GM12878 (cell line): ENCODE measurements at regions not wholly inside any gene's neighbourhood (a gene's known extent, or its start where the extent isn't known, plus 50 kb on each side); places are given as distances from the start of the nearest gene placed in this dataset.

ENCODE experiments used
- ATAC-seq: fragments of 200-7000 bp; cut with Tn5 transposase; 3 replicates; pipeline ENCODE4 v1.9.1; 2020; ENCODE audit warnings: mild to moderate bottlenecking, moderate library complexity
- BruUV-seq: library from RNA; stranded (reverse); fragments of 400-500 nt; replicated peaks from 2 replicates; lab custom pipeline; 2021; lab: Mats Ljungman, UMichigan
- CTCF ChIA-PET: fragments of 300-600 bp; sonication (Branson Sonifier 250); formaldehyde crosslinking; extraction: SDS; loops from one replicate; lab custom pipeline; 2021; ENCODE audit warnings: inconsistent platforms; lab: Yijun Ruan, JAX
- POLR2A ChIA-PET: fragments of 350-600 bp; formaldehyde crosslinking; extraction: SDS; loops from one replicate; lab custom pipeline; 2021; ENCODE audit warnings: inconsistent platforms; lab: Charles Lee
- RAD21 ChIA-PET: fragments of 300-600 bp; sonication (Branson Sonifier 250); formaldehyde crosslinking; loops from one replicate; lab custom pipeline; 2023; ENCODE audit warnings: antibody characterized with exemption; ENCODE audit not compliant: unreplicated experiment; lab: Charles Lee
- SMC1A ChIA-PET: fragments of 300-600 bp; sonication (Branson Sonifier 250); formaldehyde crosslinking; loops from one replicate; lab custom pipeline; 2023; ENCODE audit not compliant: unreplicated experiment, uncharacterized antibody; lab: Charles Lee
- DNase-seq: peaks from one replicate; pipeline ENCODE4 v3.0.0-alpha.2; 2011; ENCODE audit warnings: low read depth, low spot score
- FAIRE-seq: peaks from 3 replicates; lab custom pipeline; 2011; peaks lifted over from hg19 to GRCh38; lab: Jason Lieb, UNC
- H2AFZ ChIP-seq: 2 replicates; pipeline ENCODE4 v1.6.0; 2011; ENCODE audit warnings: low read depth, low read length, control low read depth; ENCODE audit not compliant: control insufficient read depth
- H3K27ac ChIP-seq: 2 replicates; pipeline ENCODE4 v1.5.1; 2011; ENCODE audit warnings: control low read depth; ENCODE audit not compliant: control insufficient read depth, insufficient read depth
- H3K27me3 ChIP-seq, 2 experiments: replicated peaks in 1 of 2; 2 replicates each; pipeline versions ENCODE4 v1.6.0 to v1.6.1; 2011; ENCODE audit warnings: low read length in 1 of 2; ENCODE audit not compliant: control insufficient read depth in 2 of 2, insufficient read depth in 2 of 2
- H3K36me3 ChIP-seq, 2 experiments: 2 replicates each; pipeline ENCODE4 v1.5.1; 2011; ENCODE audit warnings: low read length in 1 of 2; ENCODE audit not compliant: control insufficient read depth in 2 of 2, insufficient read depth in 2 of 2
- H3K4me1 ChIP-seq: 2 replicates; pipeline ENCODE4 v1.6.1; 2011; ENCODE audit warnings: mild to moderate bottlenecking, low read length, moderate library complexity, mixed read lengths; ENCODE audit not compliant: control insufficient read depth, insufficient read depth
- H3K4me2 ChIP-seq: 2 replicates; pipeline ENCODE4 v1.6.0; 2011; ENCODE audit warnings: control low read depth; ENCODE audit not compliant: control insufficient read depth, insufficient read depth
- H3K4me3 ChIP-seq: fragments of 200-600 bp; sonication (generic); 2 replicates; pipeline ENCODE4 v1.5.1; 2016
- H3K79me2 ChIP-seq: 2 replicates; pipeline ENCODE4 v1.6.0; 2011; ENCODE audit warnings: low read length; ENCODE audit not compliant: control insufficient read depth, insufficient read depth
- H3K9ac ChIP-seq: 2 replicates; pipeline ENCODE4 v1.8.0; 2011; ENCODE audit warnings: low read length, control low read depth, mixed read lengths; ENCODE audit not compliant: control insufficient read depth, insufficient read depth
- H3K9me3 ChIP-seq: replicated peaks from 3 replicates; pipeline ENCODE4 v1.5.1; 2011; ENCODE audit warnings: mild to moderate bottlenecking, low read length; ENCODE audit not compliant: control insufficient read depth, insufficient read depth
- H4K20me1 ChIP-seq: 2 replicates; pipeline ENCODE4 v1.6.0; 2011; ENCODE audit not compliant: control insufficient read depth, insufficient read depth
- BCL11A ChIP-seq: IDR thresholded peaks from 2 replicates; pipeline ENCODE4 v1.6.1; 2011; ENCODE audit warnings: low read depth, low read length
- CBX3 ChIP-seq: fragments of 200-600 bp; sonication (generic); IDR thresholded peaks from 2 replicates; pipeline ENCODE4 v1.6.1; 2016; ENCODE audit warnings: low read depth, borderline replicate concordance
- CHD4 ChIP-seq: fragments of 200-600 bp; sonication (generic); IDR thresholded peaks from 2 replicates; pipeline ENCODE4 v1.6.1; 2016; ENCODE audit warnings: mild to moderate bottlenecking
- CREB1 ChIP-seq: IDR thresholded peaks from 2 replicates; pipeline ENCODE4 v1.6.1; 2012; ENCODE audit warnings: low read depth, mild to moderate bottlenecking, inconsistent platforms
- E2F4 ChIP-seq: IDR thresholded peaks from 2 replicates; pipeline ENCODE4 v1.6.1; 2012; ENCODE audit warnings: low read depth, low read length, improper control_type of control experiment
- EZH2 ChIP-seq: IDR thresholded peaks from 2 replicates; pipeline ENCODE4 v1.6.1; 2012; ENCODE audit warnings: low read depth, mild to moderate bottlenecking, control low read depth, inconsistent platforms, low read length, borderline replicate concordance; ENCODE audit not compliant: control insufficient read depth
- HDAC2 ChIP-seq: fragments of 200-600 bp; sonication (generic); IDR thresholded peaks from 2 replicates; pipeline ENCODE4 v1.6.1; 2017
- HDAC6 ChIP-seq: fragments of 200-600 bp; sonication (generic); IDR thresholded peaks from one replicate; pipeline ENCODE4 v1.8.0; 2017; ENCODE audit warnings: antibody characterized with exemption; ENCODE audit not compliant: unreplicated experiment
- IRF4 ChIP-seq: IDR thresholded peaks from 2 replicates; pipeline ENCODE4 v1.6.1; 2011; ENCODE audit warnings: low read depth, low read length
- KAT2A ChIP-seq: conservative IDR thresholded peaks from 2 replicates; pipeline ENCODE4 v1.6.1; 2011; ENCODE audit warnings: low read depth, low read length; ENCODE audit not compliant: control insufficient read depth
- MEF2B ChIP-seq: fragments of 450-650 bp; IDR thresholded peaks from 2 replicates; pipeline ENCODE4 v1.6.1; 2018; ENCODE audit warnings: mild to moderate bottlenecking, moderate library complexity; ENCODE audit not compliant: partially characterized antibody, poor library complexity, severe bottlenecking
- PRDM15 ChIP-seq: fragments of 450-650 bp; formaldehyde crosslinking; IDR thresholded peaks from 2 replicates; pipeline ENCODE4 v1.4.0; 2020; ENCODE audit warnings: mild to moderate bottlenecking, moderate library complexity
- RELA ChIP-seq: fragments of 450-650 bp; IDR thresholded peaks from 2 replicates; pipeline ENCODE4 v1.8.0; 2014; ENCODE audit warnings: borderline replicate concordance; ENCODE audit not compliant: partially characterized antibody
- SREBF1 ChIP-seq: IDR thresholded peaks from 2 replicates; pipeline ENCODE4 v1.6.1; 2012; ENCODE audit warnings: mild to moderate bottlenecking, low read length
- SUPT20H ChIP-seq: IDR thresholded peaks from 2 replicates; pipeline ENCODE4 v1.6.1; 2011; ENCODE audit warnings: low read depth, mild to moderate bottlenecking, low read length, moderate library complexity, borderline replicate concordance; ENCODE audit not compliant: control insufficient read depth
- TARDBP ChIP-seq: IDR thresholded peaks from 2 replicates; pipeline ENCODE4 v1.6.1; 2016; ENCODE audit warnings: borderline replicate concordance
- TCF3 ChIP-seq: IDR thresholded peaks from 2 replicates; pipeline ENCODE4 v1.6.1; 2012; ENCODE audit warnings: low read depth, mild to moderate bottlenecking, low read length, borderline replicate concordance; ENCODE audit not compliant: insufficient read depth
- ZSCAN29 ChIP-seq: fragments of 450-650 bp; IDR thresholded peaks from 2 replicates; pipeline ENCODE4 v1.6.1; 2017; ENCODE audit warnings: mild to moderate bottlenecking, moderate library complexity
- WGBS: methylation state at CpG from one replicate; pipeline ENCODE4 v1.1.6; 2016; ENCODE audit warnings: low lambda C conversion rate; ENCODE audit not compliant: insufficient replicate concordance, insufficient coverage; ENCODE audit errors: missing lambda C conversion rate; 5-methylcytosine and 5-hydroxymethylcytosine counted together
- in situ Hi-C: fragments of 300-500 bp; cut with MboI; formaldehyde crosslinking; loops from 9 replicates; pipeline ENCODE4 v1.14.3; 2018; ENCODE audit warnings: mixed read lengths
- intact Hi-C: fragments of 100-400 bp; cut with micrococcal nuclease; formaldehyde crosslinking; loops from one replicate; pipeline ENCODE4 v1.14.2; 2022; ENCODE audit not compliant: unreplicated experiment

GRCh38 chr7:156478486-156478885 lies 162.1 kb upstream of the RNF32 start:
- SMC1A ChIA-PET: no interaction called here
- intact Hi-C loops: no loop called here

More at GRCh38 chr7:156478486-156478885, 162.1 kb upstream of the RNF32 start:
- Histone ChIP-seq H3K4me2 (no peak overlapping the region), H2AFZ (no peak overlapping the region), H3K4me3 (no peak overlapping the region), H3K27ac (no peak overlapping the region), H3K27me3 (no peaks in the 10 kb centered on the region; a peak in 2 of 4 replicates), H4K20me1 (no peaks in the 10 kb centered on the region), H3K36me3 (no peaks in the 10 kb centered on the region)
- ChIA-PET CTCF (no interaction called here), POLR2A (no interaction called here), RAD21 (no interaction called here)
- no peak for ATAC-seq
- no TSS peak for BruUV-seq
- no peak for DNase-seq
- in situ Hi-C loops: no loop called here
- TF ChIP-seq BCL11A (no peak), HDAC2 (no peak), RELA (no peak), SUPT20H (no peak), MEF2B (no peak), SREBF1 (no peak), TARDBP (no peak), PRDM15 (CRISPR knock-in tag) (no peak), IRF4 (no peak), HDAC6 (no peak), EZH2 (no peak), E2F4 (no peak), CREB1 (no peak), ZSCAN29 (no peak), CHD4 (no peak), KAT2A (no peak), CBX3 (no peak), TCF3 (no peak)
- TF ChIP-seq, all 136 proteins: peak for 0
- FAIRE-seq: no peak
- WGBS: 31% methylated on average over 11 of the region's 11 CpGs
- H3K79me2 ChIP-seq: no peaks in the 10 kb centered on the region
- H3K9me3 ChIP-seq: no peaks in the 10 kb centered on the region
- H3K4me1 ChIP-seq: no peaks in the 10 kb centered on the region
- H3K9ac ChIP-seq: no peak overlapping the region
